A673 (cell line): ENCODE measurements at regions not wholly inside any gene's neighbourhood (a gene's known extent, or its start where the extent isn't known, plus 50 kb on each side); places are given as distances from the start of the nearest gene placed in this dataset.

Source experiments
- CTCF ChIP-seq: fragments of 300-800, 200-600 bp; sonication (generic); conservative IDR thresholded peaks from 2 replicates; pipeline ENCODE4 v1.5.1; 2017; ENCODE audit warnings: low read depth, mild to moderate bottlenecking, antibody characterized with exemption, low read length, moderate library complexity, mixed read lengths
- EZH2 ChIP-seq: fragments of 200-600 bp; sonication (generic); IDR thresholded peaks from 2 replicates; pipeline ENCODE4 v1.6.1; 2017; ENCODE audit warnings: borderline replicate concordance, low read depth, mild to moderate bottlenecking, mixed read lengths, antibody characterized with exemption, low read length; ENCODE audit not compliant: poor library complexity, severe bottlenecking

GRCh38 chr9:71544464-71544863 is 223.8 kb downstream of the CEMIP2 start:
- TF ChIP-seq EZH2: no peak
- no peak for TF ChIP-seq CTCF
